Upper lobe of left lung (tissue), 6 donors: ENCODE measurements at regions not wholly inside any gene's neighbourhood (a gene's known extent, or its start where the extent isn't known, plus 50 kb on each side); places are given as distances from the start of the nearest gene placed in this dataset.

Source experiments
- ATAC-seq, 2 donors: fragments of 200-7000 bp; cut with Tn5 transposase; one replicate each; pipeline ENCODE4 v1.9.1; 2022; ENCODE audit warnings: mild to moderate bottlenecking in 2 of 2, moderate library complexity in 2 of 2; ENCODE audit not compliant: low FRiP score in 2 of 2
- DNase-seq, 2 donors: peaks; one replicate each; pipeline ENCODE4 v3.0.0-alpha.2; 2019 to 2020
- H3K27ac ChIP-seq, 4 donors: fragments of 200-600 bp; sonication (generic); one replicate each; pipeline ENCODE4 v1.5.1; 2016 to 2019
- H3K27me3 ChIP-seq, 4 donors: fragments of 200-600 bp; sonication (generic); one replicate each; pipeline ENCODE4 v1.5.1; 2017 to 2019
- H3K36me3 ChIP-seq, 4 donors: fragments of 200-600 bp; sonication (generic); one replicate each; pipeline ENCODE4 v1.5.1; 2016 to 2019
- H3K4me1 ChIP-seq, 4 donors: fragments of 200-600 bp; sonication (generic); one replicate each; pipeline ENCODE4 v1.5.1; 2018 to 2019
- H3K4me3 ChIP-seq, 4 donors: fragments of 200-600 bp; sonication (generic); one replicate each; pipeline ENCODE4 v1.5.1; 2017 to 2019; ENCODE audit warnings: mild to moderate bottlenecking in 2 of 4, moderate library complexity in 1 of 4
- H3K9me3 ChIP-seq, 4 donors: fragments of 200-600 bp; sonication (generic); one replicate each; pipeline ENCODE4 v1.5.1; 2018 to 2019
- EP300 ChIP-seq, 4 donors: sonication (generic); formaldehyde crosslinking; IDR thresholded peaks; one replicate each; pipeline ENCODE4 v1.5.1; 2017; ENCODE audit warnings: antibody characterized with exemption in 4 of 4, control low read depth in 2 of 4
- POLR2A ChIP-seq, 4 donors: fragments of 450-650 bp; IDR thresholded peaks; one replicate each; pipeline ENCODE4 v1.5.1; 2016 to 2017; ENCODE audit warnings: antibody characterized with exemption in 4 of 4, mild to moderate bottlenecking in 2 of 4
- POLR2AphosphoS5 ChIP-seq, 2 donors: sonication (generic); formaldehyde crosslinking; IDR thresholded peaks; one replicate each; pipeline ENCODE4 v1.5.1; 2017; ENCODE audit warnings: antibody characterized with exemption in 2 of 2
- WGBS, 2 donors: methylation state at CpG; one replicate each; pipeline ENCODE4 v1.1.5; 2017 to 2018; 5-methylcytosine and 5-hydroxymethylcytosine counted together
- TF ChIP-seq, protein P1 (sequence below), 6 experiments: fragments of 450-650 bp in 4 of 6; fragments of 200-600 bp in 2 of 6; sonication (generic) in 2 of 6; IDR thresholded peaks; one replicate each; pipeline ENCODE4 v1.5.1; 2016 to 2019; ENCODE audit warnings: antibody characterized with exemption in 6 of 6
- donor health status: DM: no; HTN: no; CAD: no; lungs with moderate emphysema.
- donor health status: DM: no; HTN: yes; CAD: no; lungs with severe emphysema.

DNA sequence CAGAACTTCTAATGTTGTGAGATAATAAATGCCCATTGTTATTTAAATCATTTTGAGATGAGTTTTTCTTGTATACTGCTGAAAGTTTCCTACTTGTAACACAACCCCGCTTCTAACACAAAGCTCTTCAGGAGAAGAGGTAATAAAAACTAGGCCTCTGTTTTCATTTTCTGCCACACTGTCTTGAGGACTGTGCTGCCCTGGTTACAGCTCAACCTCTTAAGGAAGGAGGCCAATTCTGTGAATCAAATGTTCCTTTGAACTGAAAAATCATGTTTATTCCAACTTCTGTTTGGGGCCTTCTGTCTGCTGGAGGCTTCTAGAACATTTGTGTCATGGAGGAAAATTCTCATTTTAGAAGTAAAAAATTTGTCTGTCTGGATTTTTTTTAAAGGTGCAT is 100.3 kb downstream of the LRIG3 start:
- Histone ChIP-seq H3K4me1 (no peaks in the 10 kb centered on the region), H3K9me3 (no peaks in the 10 kb centered on the region), H3K27ac (no peak overlapping the region), H3K27me3 (no peaks in the 10 kb centered on the region), H3K4me3 (no peak overlapping the region), H3K36me3 (no peaks in the 10 kb centered on the region)
- TF ChIP-seq POLR2A (IDR thresholded peaks at IDR 0.05) (no peak), POLR2AphosphoS5 (IDR thresholded peaks at IDR 0.05) (no peak), EP300 (IDR thresholded peaks at IDR 0.05) (no peak)
- TF ChIP-seq, protein P1, sequence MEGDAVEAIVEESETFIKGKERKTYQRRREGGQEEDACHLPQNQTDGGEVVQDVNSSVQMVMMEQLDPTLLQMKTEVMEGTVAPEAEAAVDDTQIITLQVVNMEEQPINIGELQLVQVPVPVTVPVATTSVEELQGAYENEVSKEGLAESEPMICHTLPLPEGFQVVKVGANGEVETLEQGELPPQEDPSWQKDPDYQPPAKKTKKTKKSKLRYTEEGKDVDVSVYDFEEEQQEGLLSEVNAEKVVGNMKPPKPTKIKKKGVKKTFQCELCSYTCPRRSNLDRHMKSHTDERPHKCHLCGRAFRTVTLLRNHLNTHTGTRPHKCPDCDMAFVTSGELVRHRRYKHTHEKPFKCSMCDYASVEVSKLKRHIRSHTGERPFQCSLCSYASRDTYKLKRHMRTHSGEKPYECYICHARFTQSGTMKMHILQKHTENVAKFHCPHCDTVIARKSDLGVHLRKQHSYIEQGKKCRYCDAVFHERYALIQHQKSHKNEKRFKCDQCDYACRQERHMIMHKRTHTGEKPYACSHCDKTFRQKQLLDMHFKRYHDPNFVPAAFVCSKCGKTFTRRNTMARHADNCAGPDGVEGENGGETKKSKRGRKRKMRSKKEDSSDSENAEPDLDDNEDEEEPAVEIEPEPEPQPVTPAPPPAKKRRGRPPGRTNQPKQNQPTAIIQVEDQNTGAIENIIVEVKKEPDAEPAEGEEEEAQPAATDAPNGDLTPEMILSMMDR (IDR thresholded peaks at IDR 0.05) = no peak
- DNase-seq (no peak), ATAC-seq (peak in 1 of 2 donors; percentile 8)
- 56 to 75% methylated on average over 1 of the region's 1 CpG for WGBS, 2 donors
